H9 (cell line): ENCODE measurements at regions not wholly inside any gene's neighbourhood (a gene's known extent, or its start where the extent isn't known, plus 50 kb on each side); places are given as distances from the start of the nearest gene placed in this dataset.

Experiments
- DNase-seq: peaks from one replicate; pipeline ENCODE4 v3.0.0-alpha.2; 2017
- H2AFZ ChIP-seq: one replicate; pipeline ENCODE4 v1.6.1; 2013; ENCODE audit warnings: mild to moderate bottlenecking, low read length, control low read depth, moderate library complexity
- H2AK5ac ChIP-seq: 2 replicates; pipeline ENCODE4 v1.6.1; 2013; ENCODE audit warnings: low read length, control low read depth, mixed read lengths; ENCODE audit not compliant: insufficient read length
- H2BK120ac ChIP-seq: one replicate; pipeline ENCODE4 v1.6.1; 2013; ENCODE audit warnings: low read depth, mild to moderate bottlenecking, low read length, control low read depth, inconsistent platforms; ENCODE audit not compliant: poor library complexity, severe bottlenecking
- H2BK12ac ChIP-seq: 2 replicates; pipeline ENCODE4 v1.6.1; 2013; ENCODE audit warnings: low read length, control low read depth, mixed read lengths, low read depth; ENCODE audit not compliant: insufficient read length
- H2BK15ac ChIP-seq: 2 replicates; pipeline ENCODE4 v1.6.1; 2013; ENCODE audit warnings: low read depth, low read length, control low read depth
- H2BK20ac ChIP-seq: one replicate; pipeline ENCODE4 v1.6.1; 2013; ENCODE audit warnings: low read depth, mild to moderate bottlenecking, low read length, control low read depth, inconsistent platforms; ENCODE audit not compliant: poor library complexity, severe bottlenecking
- H2BK5ac ChIP-seq: 2 replicates; pipeline ENCODE4 v1.6.1; 2013; ENCODE audit warnings: low read length, control low read depth, mixed read lengths; ENCODE audit not compliant: insufficient read length
- H3K14ac ChIP-seq: 2 replicates; pipeline ENCODE4 v1.6.1; 2013; ENCODE audit warnings: low read length, control low read depth; ENCODE audit not compliant: insufficient read depth
- H3K18ac ChIP-seq: 2 replicates; pipeline ENCODE4 v1.6.1; 2013; ENCODE audit warnings: low read depth, mild to moderate bottlenecking, mixed read lengths, low read length, control low read depth; ENCODE audit not compliant: insufficient read length
- H3K23ac ChIP-seq: 2 replicates; pipeline ENCODE4 v1.6.1; 2013; ENCODE audit warnings: low read length, control low read depth, mixed read lengths, low read depth; ENCODE audit not compliant: insufficient read length
- H3K23me2 ChIP-seq: 2 replicates; pipeline ENCODE4 v1.6.1; 2013; ENCODE audit warnings: low read depth, mild to moderate bottlenecking, mixed read lengths, low read length, control low read depth; ENCODE audit not compliant: insufficient read length, poor library complexity, severe bottlenecking
- H3K27ac ChIP-seq: 2 replicates; pipeline ENCODE4 v1.5.1; 2013; ENCODE audit warnings: low read length, control low read depth, mixed read lengths, low read depth; ENCODE audit not compliant: insufficient read length
- H3K27me3 ChIP-seq: 2 replicates; pipeline ENCODE4 v1.6.1; 2013; ENCODE audit warnings: low read length, control low read depth, inconsistent platforms; ENCODE audit not compliant: insufficient read depth
- H3K4ac ChIP-seq: 2 replicates; pipeline ENCODE4 v1.6.1; 2013; ENCODE audit warnings: low read depth, mild to moderate bottlenecking, control low read depth, inconsistent platforms, low read length, moderate library complexity
- H3K4me1 ChIP-seq: 2 replicates; pipeline ENCODE4 v1.6.1; 2013; ENCODE audit warnings: low read length, control low read depth, inconsistent platforms; ENCODE audit not compliant: insufficient read depth
- H3K4me2 ChIP-seq: 2 replicates; pipeline ENCODE4 v1.6.1; 2013; ENCODE audit warnings: low read length, control low read depth, mixed read lengths; ENCODE audit not compliant: insufficient read length, insufficient read depth
- H3K56ac ChIP-seq: 2 replicates; pipeline ENCODE4 v1.6.1; 2013; ENCODE audit warnings: low read depth, mild to moderate bottlenecking, mixed read lengths, low read length, control low read depth; ENCODE audit not compliant: insufficient read length
- H3K79me1 ChIP-seq: 2 replicates; pipeline ENCODE4 v1.6.1; 2013; ENCODE audit warnings: low read depth, mild to moderate bottlenecking, moderate library complexity, low read length, control low read depth, inconsistent platforms; ENCODE audit not compliant: insufficient read depth, poor library complexity, severe bottlenecking
- H3K79me2 ChIP-seq: 2 replicates; pipeline ENCODE4 v1.6.1; 2013; ENCODE audit warnings: low read length, control low read depth, inconsistent platforms; ENCODE audit not compliant: insufficient read depth
- H3K9ac ChIP-seq: 2 replicates; pipeline ENCODE4 v1.6.1; 2013; ENCODE audit warnings: low read length, control low read depth, mixed read lengths; ENCODE audit not compliant: insufficient read length; ENCODE audit errors: extremely low read depth
- H3K9me3 ChIP-seq: one replicate; pipeline ENCODE4 v1.6.1; 2013; ENCODE audit warnings: low read depth, low read length, inconsistent platforms; ENCODE audit not compliant: control insufficient read depth
- H3T11ph ChIP-seq: one replicate; pipeline ENCODE4 v1.6.1; 2013; ENCODE audit warnings: mild to moderate bottlenecking, low read length, control low read depth, inconsistent platforms
- H4K20me1 ChIP-seq: one replicate; pipeline ENCODE4 v1.6.1; 2013; ENCODE audit not compliant: control insufficient read depth, insufficient read length, insufficient read depth
- H4K5ac ChIP-seq: 2 replicates; pipeline ENCODE4 v1.6.1; 2013; ENCODE audit warnings: low read depth, mild to moderate bottlenecking, mixed read lengths, low read length, control low read depth; ENCODE audit not compliant: insufficient read length
- H4K8ac ChIP-seq: replicated peaks from 2 replicates; pipeline ENCODE4 v1.6.1; 2013; ENCODE audit warnings: low read length, control low read depth, mixed read lengths, low read depth; ENCODE audit not compliant: insufficient read length
- H4K91ac ChIP-seq: 2 replicates; pipeline ENCODE4 v1.6.1; 2013; ENCODE audit warnings: low read depth, mild to moderate bottlenecking, moderate library complexity, mixed read lengths, low read length, control low read depth; ENCODE audit not compliant: insufficient read length
- H3K27ac Mint-ChIP-seq, 3 experiments: 2 replicates in 2 of 3; 3 replicates in 1 of 3; pipeline ENCODE4 v1.8.0; 2020 to 2021; ENCODE audit warnings: mixed read lengths in 3 of 3, mild to moderate bottlenecking in 1 of 3, moderate library complexity in 1 of 3
- H3K27me3 Mint-ChIP-seq: 2 replicates; pipeline ENCODE4 v1.8.0; 2021; ENCODE audit warnings: low read depth, mild to moderate bottlenecking, moderate library complexity, mixed read lengths
- H3K36me3 Mint-ChIP-seq, 3 experiments: 2 replicates in 2 of 3; 3 replicates in 1 of 3; pipeline ENCODE4 v1.8.0; 2020 to 2021; ENCODE audit warnings: low read depth in 3 of 3, mixed read lengths in 3 of 3; ENCODE audit not compliant: insufficient read depth in 1 of 3
- H3K4me1 Mint-ChIP-seq, 2 experiments: 2 replicates each; pipeline ENCODE4 v1.8.0; 2020; ENCODE audit warnings: mixed read lengths in 2 of 2
- H3K4me3 Mint-ChIP-seq, 2 experiments: 2 replicates in 1 of 2; 3 replicates in 1 of 2; pipeline ENCODE4 v1.8.0; 2020 to 2021; ENCODE audit warnings: mild to moderate bottlenecking in 2 of 2, mixed read lengths in 2 of 2, moderate library complexity in 1 of 2
- H3K9me3 Mint-ChIP-seq, 2 experiments: 2 replicates in 1 of 2; 3 replicates in 1 of 2; pipeline ENCODE4 v1.8.0; 2020; ENCODE audit warnings: mild to moderate bottlenecking in 2 of 2, mixed read lengths in 2 of 2, moderate library complexity in 1 of 2
- WGBS: extraction: QIAGEN DNeasy Blood & Tissue Kit; methylation state at CpG from one replicate; pipeline ENCODE4 v1.1.7; 2013; ENCODE audit warnings: missing lambda C conversion rate, low lambda C conversion rate, mixed read lengths; ENCODE audit not compliant: insufficient read length; ENCODE audit errors: extremely low coverage; 5-methylcytosine and 5-hydroxymethylcytosine counted together
- TF ChIP-seq, protein P1 (sequence below): fragments of 200-600 bp; sonication (generic); conservative IDR thresholded peaks from 3 replicates; pipeline ENCODE4 v1.8.0; 2021; ENCODE audit warnings: antibody characterized with exemption, mild to moderate bottlenecking

DNA sequence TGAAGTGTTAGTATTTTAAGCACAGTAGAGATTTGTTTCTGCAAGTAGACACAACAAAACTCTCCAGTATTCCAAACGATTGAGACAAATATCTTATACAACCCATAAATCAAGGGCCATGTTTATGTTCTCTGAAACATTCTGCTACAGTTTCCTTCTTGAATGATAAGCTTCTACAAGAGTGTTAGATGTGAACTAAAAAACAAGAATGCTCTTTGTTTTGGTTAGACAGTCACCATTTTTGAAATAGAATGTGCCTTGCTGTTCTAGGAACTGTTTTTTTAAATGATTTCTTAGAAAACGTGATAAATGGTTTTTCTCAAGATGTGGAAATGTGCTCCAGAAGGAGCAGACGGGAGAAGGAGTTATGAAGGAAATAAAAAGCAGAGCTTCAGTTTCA lies 1656.3 kb upstream of the FLRT2 start:
- no peak overlapping the region for H3K23ac ChIP-seq
- Mint-ChIP-seq H3K4me3 (no peak overlapping the region), H3K27me3 (no peaks in the 10 kb centered on the region), H3K9me3 (no peaks in the 10 kb centered on the region; a peak in 1 of 5 replicates), H3K4me1 (no peaks in the 10 kb centered on the region), H3K27ac (no peak overlapping the region), H3K36me3 (no peaks in the 10 kb centered on the region)
- no peak overlapping the region for H2BK120ac ChIP-seq
- H4K20me1 ChIP-seq = no peaks in the 10 kb centered on the region
- H3K14ac ChIP-seq = no peak overlapping the region
- no peak overlapping the region for H2BK5ac ChIP-seq
- TF ChIP-seq, protein P1, sequence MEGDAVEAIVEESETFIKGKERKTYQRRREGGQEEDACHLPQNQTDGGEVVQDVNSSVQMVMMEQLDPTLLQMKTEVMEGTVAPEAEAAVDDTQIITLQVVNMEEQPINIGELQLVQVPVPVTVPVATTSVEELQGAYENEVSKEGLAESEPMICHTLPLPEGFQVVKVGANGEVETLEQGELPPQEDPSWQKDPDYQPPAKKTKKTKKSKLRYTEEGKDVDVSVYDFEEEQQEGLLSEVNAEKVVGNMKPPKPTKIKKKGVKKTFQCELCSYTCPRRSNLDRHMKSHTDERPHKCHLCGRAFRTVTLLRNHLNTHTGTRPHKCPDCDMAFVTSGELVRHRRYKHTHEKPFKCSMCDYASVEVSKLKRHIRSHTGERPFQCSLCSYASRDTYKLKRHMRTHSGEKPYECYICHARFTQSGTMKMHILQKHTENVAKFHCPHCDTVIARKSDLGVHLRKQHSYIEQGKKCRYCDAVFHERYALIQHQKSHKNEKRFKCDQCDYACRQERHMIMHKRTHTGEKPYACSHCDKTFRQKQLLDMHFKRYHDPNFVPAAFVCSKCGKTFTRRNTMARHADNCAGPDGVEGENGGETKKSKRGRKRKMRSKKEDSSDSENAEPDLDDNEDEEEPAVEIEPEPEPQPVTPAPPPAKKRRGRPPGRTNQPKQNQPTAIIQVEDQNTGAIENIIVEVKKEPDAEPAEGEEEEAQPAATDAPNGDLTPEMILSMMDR = no peak
- no peak overlapping the region for H4K5ac ChIP-seq
- H3T11ph ChIP-seq = no peak overlapping the region
- no peaks in the 10 kb centered on the region for H3K9me3 ChIP-seq
- H2BK12ac ChIP-seq = no peak overlapping the region
- no peak overlapping the region for H3K4me2 ChIP-seq
- H2AFZ ChIP-seq = no peak overlapping the region
- no peak overlapping the region for H2BK15ac ChIP-seq
- no peak overlapping the region for H2AK5ac ChIP-seq
- H3K4ac ChIP-seq = no peak overlapping the region
- no peaks in the 10 kb centered on the region for H3K27me3 ChIP-seq
- no peak overlapping the region for H3K56ac ChIP-seq
- no peak overlapping the region for H3K27ac ChIP-seq
- no peak overlapping the region for H2BK20ac ChIP-seq
- DNase-seq = no peak
- H3K79me2 ChIP-seq = no peaks in the 10 kb centered on the region
- no peaks in the 10 kb centered on the region for H3K79me1 ChIP-seq
- H3K9ac ChIP-seq = no peak overlapping the region
- no peaks in the 10 kb centered on the region for H3K4me1 ChIP-seq
- H4K91ac ChIP-seq = no peak overlapping the region
- no peaks in the 10 kb centered on the region for H3K23me2 ChIP-seq
- WGBS = no CpG with 5 or more reads among the region's 3 CpGs
- H4K8ac ChIP-seq = no peak overlapping the region
- no peak overlapping the region for H3K18ac ChIP-seq
